ENCODE measurements at regions not wholly inside any gene's neighbourhood (a gene's known extent, or its start where the extent isn't known, plus 50 kb on each side); places are given as distances from the start of the nearest gene placed in this dataset.
"Not testable (repeated sequence)": the region's sequence is repeated elsewhere in the genome, so short reads cannot be mapped to it uniquely, and the experiment has no call there.

GRCh38 chr10:56507033-56507432, 146.0 kb upstream of the ZWINT start:
- no peak for DNase-seq (ENCODE audit: low read depth in 2 of 3, low spot score in 1 of 3)

- no peak for DNase-seq (ENCODE audit: low read depth in 2 of 3, low spot score in 1 of 3)
Measured at GRCh38 chr10:56505555-56505954, 144.5 kb upstream of the ZWINT start.

- no peak for DNase-seq (ENCODE audit: low read depth in 2 of 3, low spot score in 1 of 3)
Measured at GRCh38 chr10:56496186-56496486, 135.1 kb upstream of the ZWINT start.

GRCh38 chr10:56487746-56488145, 126.7 kb upstream of the ZWINT start:
- no peak for DNase-seq (ENCODE audit: low read depth in 2 of 3, low spot score in 1 of 3)

- no peak for DNase-seq (ENCODE audit: low read depth in 2 of 3, low spot score in 1 of 3)
Measured at GRCh38 chr10:56481521-56482091, 120.5 kb upstream of the ZWINT start.

- DNase-seq (ENCODE audit: low read depth in 2 of 3, low spot score in 1 of 3) = no peak
Measured at GRCh38 chr10:56472978-56473377, 111.9 kb upstream of the ZWINT start.

- no peak for DNase-seq (ENCODE audit: low read depth in 2 of 3, low spot score in 1 of 3)
Measured at GRCh38 chr10:56470701-56471100, 109.6 kb upstream of the ZWINT start.

GRCh38 chr10:56469482-56469881, 108.4 kb upstream of the ZWINT start:
- DNase-seq (ENCODE audit: low read depth in 2 of 3, low spot score in 1 of 3) = no peak

- DNase-seq (ENCODE audit: low read depth in 2 of 3, low spot score in 1 of 3) = no peak
Measured at GRCh38 chr10:56466005-56466404, 104.9 kb upstream of the ZWINT start.

- DNase-seq (ENCODE audit: low read depth in 2 of 3, low spot score in 1 of 3) = no peak
Measured at GRCh38 chr10:56449770-56450169, 88.7 kb upstream of the ZWINT start.

- not testable (repeated sequence) for DNase-seq (ENCODE audit: low read depth in 2 of 3, low spot score in 1 of 3)
Measured at GRCh38 chr10:56447613-56448012, 86.6 kb upstream of the ZWINT start.

GRCh38 chr10:56441337-56441736, 80.3 kb upstream of the ZWINT start:
- not testable (repeated sequence) for DNase-seq (ENCODE audit: low read depth in 2 of 3, low spot score in 1 of 3)
